Stromal cell of bone marrow (primary cell): ENCODE measurements at regions not wholly inside any gene's neighbourhood (a gene's known extent, or its start where the extent isn't known, plus 50 kb on each side); places are given as distances from the start of the nearest gene placed in this dataset.

Experiments used
- DNase-seq: peaks from one replicate; pipeline ENCODE4 v3.0.0-alpha.2; 2012; ENCODE audit warnings: low read depth

- DNase-seq: no peak
Observed at GRCh38 chr12:58481811-58482210, 438.5 kb downstream of the LRIG3 start.

- DNase-seq: no peak
Observed at GRCh38 chr12:58487255-58487654, 433.0 kb downstream of the LRIG3 start.

GRCh38 chr12:58487678-58488161, 432.6 kb downstream of the LRIG3 start:
- DNase-seq: peak; percentile 58

DNA sequence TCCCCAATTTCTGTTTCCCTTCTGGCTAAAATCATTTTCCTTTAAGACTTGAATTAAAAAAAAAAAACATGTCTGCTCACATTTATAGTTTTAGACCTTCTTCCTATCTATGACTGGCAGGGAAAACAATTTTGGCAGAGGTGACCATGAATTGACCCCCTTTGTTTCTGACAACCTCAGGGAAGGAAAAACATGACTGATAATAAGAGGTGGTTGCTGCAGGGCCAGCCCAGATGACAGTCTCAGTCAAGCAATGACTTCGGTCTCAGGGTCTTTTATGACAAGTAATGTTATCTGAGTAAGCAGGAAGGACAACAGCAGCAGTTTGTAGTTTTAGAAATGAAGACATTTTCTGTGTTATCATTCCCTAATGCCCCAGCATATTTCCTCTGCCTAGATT, 430.9 kb downstream of the LRIG3 start:
- no peak for DNase-seq

DNA sequence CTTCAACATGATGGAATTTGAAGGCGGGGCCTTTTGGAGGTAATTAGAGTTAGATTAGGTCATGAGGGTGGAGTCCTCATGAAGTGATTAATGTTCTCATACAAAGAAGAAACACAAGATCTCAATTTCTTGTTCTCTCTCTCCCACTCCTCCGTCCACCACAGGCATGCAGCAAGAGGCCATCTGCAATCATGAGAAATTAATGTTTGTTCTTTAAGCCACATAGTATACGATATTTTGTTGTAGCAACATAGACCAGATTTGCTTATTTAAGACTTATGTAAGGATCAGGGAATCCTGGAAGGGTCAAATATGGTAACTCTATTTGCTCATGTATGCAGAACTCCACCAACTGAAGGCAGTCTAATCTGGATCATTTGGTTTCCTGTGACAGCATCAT, 429.0 kb downstream of the LRIG3 start:
- DNase-seq: no peak

DNA sequence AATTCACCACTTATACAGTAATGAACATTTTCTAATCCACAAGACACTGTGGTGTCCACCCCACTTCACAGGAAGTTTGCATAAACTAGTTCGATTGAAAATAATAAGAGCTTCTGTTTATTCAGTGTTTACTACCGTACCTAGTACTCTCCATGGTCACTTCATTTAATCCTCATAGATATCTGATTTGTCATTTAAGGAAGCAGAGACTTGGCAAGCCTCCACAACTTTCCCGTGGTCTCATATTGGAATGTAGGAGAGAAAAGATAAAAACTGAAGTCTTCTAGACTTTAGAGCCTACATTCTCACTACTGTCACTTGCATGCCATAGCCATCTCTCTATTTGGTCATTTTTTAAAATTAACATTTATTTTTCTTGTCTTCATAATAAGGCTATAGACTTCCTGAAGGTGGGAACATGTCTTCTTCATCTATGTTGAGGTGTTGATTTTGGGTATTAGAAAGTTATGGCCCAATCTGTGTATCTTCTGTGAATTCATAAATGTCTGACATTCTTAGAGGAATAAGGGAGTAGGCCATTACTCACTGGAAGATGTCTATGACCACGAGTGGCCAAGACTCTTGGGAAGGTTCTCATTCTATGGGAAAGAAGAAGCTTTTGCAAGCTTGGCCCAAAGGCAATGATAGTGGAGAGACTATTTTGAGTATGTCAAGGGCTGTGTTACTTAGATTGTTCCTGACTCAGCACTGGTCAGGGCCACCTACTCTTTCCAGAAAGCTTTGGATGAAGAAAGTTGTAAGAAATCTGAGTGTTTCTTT, 423.7 kb downstream of the LRIG3 start:
- no peak for DNase-seq

- DNase-seq: no peak
Observed at GRCh38 chr12:58500399-58500798, 419.9 kb downstream of the LRIG3 start.

- DNase-seq: no peak
Observed at GRCh38 chr12:58502226-58502625, 418.1 kb downstream of the LRIG3 start.

- no peak for DNase-seq
Observed at GRCh38 chr12:58502841-58503240, 417.5 kb downstream of the LRIG3 start.

DNA sequence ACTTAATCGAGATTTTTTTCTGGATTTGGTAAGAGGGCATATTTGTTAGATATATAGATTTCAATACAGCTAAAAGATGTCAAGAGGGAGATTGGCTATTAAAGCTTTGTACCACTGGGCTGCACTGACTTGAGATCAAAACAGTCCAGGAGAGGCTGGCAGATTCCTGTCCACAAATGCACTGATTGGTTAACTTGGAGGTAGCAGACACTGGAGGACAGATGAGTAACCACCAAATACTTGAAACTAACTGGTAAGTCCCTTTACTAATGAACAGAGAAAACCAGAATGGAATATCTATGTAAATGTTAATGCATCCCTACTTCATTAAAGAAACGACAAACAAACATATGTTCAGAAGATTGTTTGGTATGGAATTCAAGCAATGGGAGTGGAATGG, 416.6 kb downstream of the LRIG3 start:
- DNase-seq: no peak

DNA sequence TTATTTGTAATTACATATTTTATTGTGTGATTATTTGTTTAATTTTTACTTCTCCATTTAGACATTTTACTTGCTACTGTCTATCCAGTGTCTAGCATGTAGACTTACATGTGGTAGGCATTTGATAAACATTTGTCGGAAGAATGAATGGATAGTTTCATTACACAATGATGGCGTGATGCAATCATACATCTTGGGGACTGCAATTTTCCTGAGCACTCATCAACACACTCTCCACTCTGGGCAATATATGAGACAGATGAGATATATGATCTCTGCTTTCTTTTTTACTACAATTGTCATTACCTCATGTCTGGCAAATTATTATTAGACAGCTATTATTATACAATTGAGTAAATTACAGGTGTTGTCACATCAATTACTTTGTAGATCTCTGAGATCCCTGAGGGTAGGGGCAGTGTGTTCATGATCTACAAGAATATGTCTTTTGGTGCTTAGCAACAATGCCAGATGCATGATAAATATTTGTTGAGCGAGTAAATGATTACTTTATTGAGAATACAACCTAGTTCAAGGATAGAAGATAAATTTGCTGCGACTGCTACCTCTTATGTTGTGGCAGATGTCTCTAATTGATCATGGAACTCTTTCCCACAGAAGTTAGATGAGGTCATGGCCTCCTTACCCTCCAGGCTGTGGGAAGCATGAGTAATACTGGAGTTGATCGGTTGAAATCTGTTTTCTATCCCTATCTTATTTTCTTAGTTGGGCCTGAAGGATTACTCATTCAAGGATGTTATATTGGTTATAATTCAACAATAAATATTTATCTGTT, 416.0 kb downstream of the LRIG3 start:
- DNase-seq: no peak

DNA sequence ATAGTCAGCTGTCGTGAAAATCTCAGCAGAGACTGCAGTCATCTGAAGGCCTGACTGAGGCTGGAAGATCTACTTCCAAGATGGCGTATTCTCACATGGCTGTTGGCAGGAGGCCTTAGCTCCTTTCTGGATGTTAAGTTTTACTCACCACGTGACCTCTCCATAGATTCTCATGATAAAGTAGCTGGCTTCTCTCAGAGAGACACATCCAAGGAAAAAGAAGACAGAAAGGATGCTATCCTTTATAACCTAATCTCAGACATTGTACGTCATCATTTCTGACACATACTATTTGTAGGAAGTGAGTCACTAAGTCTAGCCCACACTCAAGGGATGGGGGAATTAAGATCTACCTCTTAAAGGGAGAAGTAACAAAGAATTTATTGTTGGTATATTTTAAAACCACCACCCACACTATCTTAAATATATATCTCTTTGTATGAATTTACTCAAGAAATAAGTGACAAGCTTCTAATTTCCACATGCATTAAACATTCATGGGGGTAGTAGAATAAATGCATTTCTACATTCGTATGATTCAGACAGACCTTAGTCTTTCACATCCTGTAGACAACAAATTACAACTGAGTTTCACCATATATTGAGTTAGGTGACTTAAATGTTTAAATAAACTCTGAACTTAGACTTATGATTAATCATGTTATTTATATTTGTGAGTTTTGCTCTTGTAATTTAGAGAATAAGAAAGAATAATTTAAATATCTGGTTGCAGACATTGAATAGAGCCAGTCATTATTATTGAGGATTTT, 411.0 kb downstream of the LRIG3 start:
- DNase-seq: no peak

GRCh38 chr12:58513301-58513834, 406.9 kb downstream of the LRIG3 start:
- DNase-seq: no peak

DNA sequence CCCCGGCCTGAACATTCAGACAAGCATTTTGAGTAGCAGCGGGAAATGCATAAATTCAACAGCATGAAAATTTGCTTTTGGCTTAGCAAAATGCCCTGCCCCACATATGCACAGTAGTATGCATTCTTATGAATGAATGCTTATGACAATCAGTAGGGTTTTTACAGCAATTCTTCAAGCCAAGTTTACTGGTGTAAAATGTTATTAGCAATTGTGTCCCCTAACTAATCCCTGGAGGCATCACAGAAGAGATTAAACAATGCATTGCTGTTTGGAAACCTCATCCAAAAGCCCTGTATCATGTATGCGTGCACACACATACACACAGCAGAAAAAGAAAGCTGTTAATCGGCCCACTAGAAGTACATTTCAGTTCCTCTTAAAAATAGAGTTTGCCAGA, 406.5 kb downstream of the LRIG3 start:
- no peak for DNase-seq

- no peak for DNase-seq
Observed at GRCh38 chr12:58519839-58520238, 400.5 kb downstream of the LRIG3 start.

GRCh38 chr12:58521152-58521551, 399.2 kb downstream of the LRIG3 start:
- DNase-seq: no peak

DNA sequence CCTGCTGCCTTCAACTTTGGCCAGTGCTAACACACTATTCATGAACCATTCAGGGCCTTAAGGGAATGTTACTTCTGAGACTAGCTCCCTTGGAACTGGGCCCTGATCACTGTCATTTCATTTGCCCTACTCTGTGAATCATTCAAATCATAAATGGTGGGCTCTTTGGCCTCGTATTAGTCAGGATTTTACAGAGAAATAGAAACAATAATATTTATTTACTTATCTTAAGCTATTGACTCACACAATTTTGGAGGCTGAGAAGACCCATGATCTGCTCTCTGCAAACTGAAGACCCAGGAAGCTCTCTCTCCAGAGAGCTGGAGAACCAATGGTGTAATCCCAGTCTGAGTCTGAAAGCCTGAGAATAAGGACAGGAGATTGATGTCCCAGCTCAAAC, 398.5 kb downstream of the LRIG3 start:
- DNase-seq: no peak

- DNase-seq: no peak
Observed at GRCh38 chr12:58523360-58523759, 396.9 kb downstream of the LRIG3 start.

GRCh38 chr12:58528271-58528670, 392.0 kb downstream of the LRIG3 start:
- no peak for DNase-seq

DNA sequence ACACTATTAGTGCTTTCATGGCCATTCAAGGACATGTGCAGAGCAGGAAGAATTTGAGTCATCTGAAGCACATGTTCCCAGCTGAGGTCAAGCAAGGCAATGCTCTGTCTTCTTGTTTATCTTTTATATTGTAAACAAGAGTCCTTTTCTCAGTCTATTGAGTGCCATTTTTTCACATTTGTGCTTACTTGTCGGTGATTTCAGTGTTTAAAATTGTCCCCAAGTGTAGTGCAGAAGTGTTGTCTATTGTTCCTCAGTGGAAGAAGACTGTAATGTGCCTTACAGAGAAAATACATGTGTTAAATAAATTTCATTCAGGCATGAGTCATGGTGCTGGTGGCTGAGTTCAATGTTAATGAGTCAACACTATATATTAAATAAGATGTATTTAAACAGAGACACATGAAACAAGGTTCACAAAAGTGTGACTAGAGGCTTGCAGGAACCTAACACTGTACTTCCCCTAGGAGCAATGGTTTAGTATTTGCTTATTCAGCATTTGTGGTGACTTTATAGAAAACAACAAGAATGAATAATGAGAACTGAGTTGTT, 391.1 kb downstream of the LRIG3 start:
- peak; percentile 43 for DNase-seq

- DNase-seq: peak; percentile 94
Observed at GRCh38 chr12:58529897-58530741, 390.2 kb downstream of the LRIG3 start.
